Type B pancreatic cell (in vitro differentiated cells): ENCODE measurements at regions not wholly inside any gene's neighbourhood (a gene's known extent, or its start where the extent isn't known, plus 50 kb on each side); places are given as distances from the start of the nearest gene placed in this dataset.

Source experiments
- DNase-seq: peaks from one replicate; pipeline ENCODE4 v3.0.0; 2021; ENCODE audit warnings: mixed read lengths; ENCODE audit not compliant: unreplicated experiment; ENCODE audit errors: extremely low spot score
- H3K27ac Mint-ChIP-seq: 2 replicates; pipeline ENCODE4 v1.8.0; 2021; ENCODE audit warnings: mild to moderate bottlenecking, mixed read lengths
- H3K27me3 Mint-ChIP-seq: 2 replicates; pipeline ENCODE4 v1.8.0; 2021; ENCODE audit warnings: mixed read lengths
- H3K36me3 Mint-ChIP-seq: 2 replicates; pipeline ENCODE4 v1.8.0; 2021; ENCODE audit warnings: mixed read lengths
- H3K4me1 Mint-ChIP-seq: one replicate; pipeline ENCODE4 v1.8.0; 2021; ENCODE audit warnings: mixed read lengths; ENCODE audit not compliant: unreplicated experiment
- H3K4me3 Mint-ChIP-seq: 2 replicates; pipeline ENCODE4 v1.8.0; 2021; ENCODE audit warnings: mild to moderate bottlenecking, mixed read lengths
- H3K9me3 Mint-ChIP-seq: 2 replicates; pipeline ENCODE4 v1.8.0; 2021; ENCODE audit warnings: mixed read lengths
- CTCF ChIP-seq: fragments of 200-600 bp; sonication (generic); conservative IDR thresholded peaks from 2 replicates; pipeline ENCODE4 v1.5.0; 2021; ENCODE audit warnings: antibody characterized with exemption, mild to moderate bottlenecking

- no peaks in the 10 kb centered on the region for H3K4me1 Mint-ChIP-seq
- TF ChIP-seq CTCF: no peak
- no peak overlapping the region for H3K27ac Mint-ChIP-seq
- no peak for DNase-seq
- peaks cover 5% of the 10 kb centered on the region for H3K27me3 Mint-ChIP-seq
- no peak overlapping the region for H3K4me3 Mint-ChIP-seq
- H3K36me3 Mint-ChIP-seq: no peaks in the 10 kb centered on the region
- no peaks in the 10 kb centered on the region for H3K9me3 Mint-ChIP-seq
Observed at GRCh38 chr1:208309771-208310170, 65.6 kb upstream of the PLXNA2 start.

DNA sequence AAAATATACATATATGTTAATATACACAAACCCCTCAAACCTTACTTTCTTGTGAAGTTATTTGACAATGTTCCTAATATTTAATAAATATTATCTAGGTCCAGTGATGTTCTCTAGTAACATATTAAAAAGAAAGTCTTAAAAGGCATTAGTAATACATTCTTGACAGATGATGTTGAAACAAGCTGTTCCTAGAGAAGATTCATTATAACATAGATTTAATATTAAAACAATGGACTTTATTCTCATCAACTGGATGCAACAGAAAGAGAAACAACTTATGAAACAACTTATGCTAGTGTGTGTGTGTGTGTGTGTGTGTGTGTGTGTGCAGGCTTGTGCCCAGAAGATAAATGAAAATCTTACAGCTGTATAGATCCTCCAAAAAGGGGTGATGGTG is 68.5 kb upstream of the PLXNA2 start:
- H3K4me1 Mint-ChIP-seq: no peaks in the 10 kb centered on the region
- H3K9me3 Mint-ChIP-seq: no peaks in the 10 kb centered on the region
- TF ChIP-seq CTCF: no peak
- H3K27ac Mint-ChIP-seq: no peak overlapping the region
- no peak for DNase-seq
- no peaks in the 10 kb centered on the region for H3K36me3 Mint-ChIP-seq
- H3K4me3 Mint-ChIP-seq: no peak overlapping the region
- H3K27me3 Mint-ChIP-seq: peaks cover 14% of the 10 kb centered on the region

- H3K27me3 Mint-ChIP-seq: peaks cover 20% of the 10 kb centered on the region
- TF ChIP-seq CTCF: no peak
- H3K9me3 Mint-ChIP-seq: no peaks in the 10 kb centered on the region
- no peak overlapping the region for H3K27ac Mint-ChIP-seq
- H3K36me3 Mint-ChIP-seq: no peaks in the 10 kb centered on the region
- DNase-seq: no peak
- H3K4me1 Mint-ChIP-seq: no peaks in the 10 kb centered on the region
- H3K4me3 Mint-ChIP-seq: no peak overlapping the region
Observed at GRCh38 chr1:208314431-208314830, 70.2 kb upstream of the PLXNA2 start.

DNA sequence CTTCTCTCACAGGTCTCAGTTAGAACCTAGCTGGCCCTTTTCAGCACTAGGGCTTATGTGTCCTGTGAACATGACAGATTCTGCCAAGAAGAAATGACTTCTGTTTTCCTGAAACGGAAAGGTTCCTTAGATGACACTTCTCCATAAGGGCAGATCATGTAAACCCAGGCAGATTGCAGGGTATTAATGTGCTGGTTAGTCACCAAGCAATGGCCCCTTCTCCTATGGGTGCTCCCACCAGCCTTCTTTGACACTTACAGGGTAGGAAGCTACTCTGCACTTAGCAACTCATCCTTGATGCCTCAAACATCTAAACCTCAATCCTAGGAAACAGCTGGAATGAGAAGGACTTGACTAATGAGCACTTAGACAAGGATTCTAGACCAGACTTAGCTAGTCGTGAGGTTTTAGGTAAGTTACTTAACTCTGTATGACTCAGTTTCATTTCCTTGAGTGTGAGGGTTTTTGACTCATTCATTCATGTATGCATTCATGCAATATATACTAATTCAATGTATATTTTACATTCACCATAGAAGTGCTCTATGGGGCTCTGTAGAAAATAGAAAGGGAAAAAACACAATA is 74.1 kb upstream of the PLXNA2 start:
- DNase-seq: no peak
- no peak overlapping the region for H3K4me3 Mint-ChIP-seq
- H3K9me3 Mint-ChIP-seq: no peaks in the 10 kb centered on the region
- H3K27ac Mint-ChIP-seq: no peak overlapping the region
- TF ChIP-seq CTCF: no peak
- H3K27me3 Mint-ChIP-seq: peaks cover 22% of the 10 kb centered on the region
- H3K36me3 Mint-ChIP-seq: no peaks in the 10 kb centered on the region
- no peaks in the 10 kb centered on the region for H3K4me1 Mint-ChIP-seq

DNA sequence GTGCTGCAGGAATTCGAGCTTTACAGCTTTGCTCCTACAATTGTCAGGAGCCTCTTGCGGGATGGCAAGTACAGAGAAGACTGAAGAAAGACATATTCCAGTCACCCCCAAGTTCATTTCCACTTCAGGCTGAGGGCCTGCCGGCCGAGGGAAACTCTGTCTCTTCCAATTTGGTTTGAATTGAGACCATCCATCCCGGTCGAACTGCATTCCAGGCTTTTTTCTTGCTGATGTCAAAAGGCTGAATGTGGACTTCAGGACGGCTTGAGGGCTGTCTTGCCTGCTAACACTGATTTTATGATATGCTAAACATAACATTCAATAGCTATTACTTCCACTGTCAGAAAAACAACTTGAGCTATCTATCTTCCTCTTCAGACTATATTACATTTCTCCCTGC is 79.8 kb upstream of the PLXNA2 start:
- no peak for DNase-seq
- H3K4me1 Mint-ChIP-seq: peaks cover 3% of the 10 kb centered on the region
- H3K27me3 Mint-ChIP-seq: peaks cover 12% of the 10 kb centered on the region
- no peak overlapping the region for H3K27ac Mint-ChIP-seq
- no peak for TF ChIP-seq CTCF
- no peak overlapping the region for H3K4me3 Mint-ChIP-seq
- no peaks in the 10 kb centered on the region for H3K9me3 Mint-ChIP-seq
- H3K36me3 Mint-ChIP-seq: no peaks in the 10 kb centered on the region

DNA sequence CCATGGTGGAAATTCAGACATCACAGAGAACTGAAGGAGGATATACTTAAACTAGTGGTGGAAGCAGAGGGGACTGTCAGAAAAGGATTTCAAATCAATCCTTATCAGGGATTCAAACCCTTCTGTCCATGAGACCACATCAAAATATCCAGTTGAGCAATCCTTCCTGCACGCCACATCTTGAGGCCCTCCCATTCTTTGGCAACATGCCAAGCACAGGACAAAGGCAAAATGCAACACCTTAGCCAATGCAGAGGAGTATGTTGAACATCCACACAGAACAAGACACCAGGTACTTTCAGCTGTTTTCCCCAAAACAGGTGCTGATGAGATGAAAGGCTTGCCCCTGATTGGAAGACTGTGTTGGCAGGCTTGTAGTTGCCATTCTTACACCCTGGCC is 81.8 kb upstream of the PLXNA2 start:
- Mint-ChIP-seq H3K4me1 (peaks cover 10% of the 10 kb centered on the region), H3K9me3 (no peaks in the 10 kb centered on the region), H3K27me3 (peaks cover 3% of the 10 kb centered on the region), H3K4me3 (no peak overlapping the region), H3K36me3 (no peaks in the 10 kb centered on the region), H3K27ac (no peak overlapping the region)
- no peak for TF ChIP-seq CTCF
- no peak for DNase-seq
